ENCODE measurements at regions not wholly inside any gene's neighbourhood (a gene's known extent, or its start where the extent isn't known, plus 50 kb on each side); places are given as distances from the start of the nearest gene placed in this dataset.

- DNase-seq: no peak
These were observed 61.5 kb upstream of the ADRA2C start for GRCh38 chr4:3704669-3705068.

DNA sequence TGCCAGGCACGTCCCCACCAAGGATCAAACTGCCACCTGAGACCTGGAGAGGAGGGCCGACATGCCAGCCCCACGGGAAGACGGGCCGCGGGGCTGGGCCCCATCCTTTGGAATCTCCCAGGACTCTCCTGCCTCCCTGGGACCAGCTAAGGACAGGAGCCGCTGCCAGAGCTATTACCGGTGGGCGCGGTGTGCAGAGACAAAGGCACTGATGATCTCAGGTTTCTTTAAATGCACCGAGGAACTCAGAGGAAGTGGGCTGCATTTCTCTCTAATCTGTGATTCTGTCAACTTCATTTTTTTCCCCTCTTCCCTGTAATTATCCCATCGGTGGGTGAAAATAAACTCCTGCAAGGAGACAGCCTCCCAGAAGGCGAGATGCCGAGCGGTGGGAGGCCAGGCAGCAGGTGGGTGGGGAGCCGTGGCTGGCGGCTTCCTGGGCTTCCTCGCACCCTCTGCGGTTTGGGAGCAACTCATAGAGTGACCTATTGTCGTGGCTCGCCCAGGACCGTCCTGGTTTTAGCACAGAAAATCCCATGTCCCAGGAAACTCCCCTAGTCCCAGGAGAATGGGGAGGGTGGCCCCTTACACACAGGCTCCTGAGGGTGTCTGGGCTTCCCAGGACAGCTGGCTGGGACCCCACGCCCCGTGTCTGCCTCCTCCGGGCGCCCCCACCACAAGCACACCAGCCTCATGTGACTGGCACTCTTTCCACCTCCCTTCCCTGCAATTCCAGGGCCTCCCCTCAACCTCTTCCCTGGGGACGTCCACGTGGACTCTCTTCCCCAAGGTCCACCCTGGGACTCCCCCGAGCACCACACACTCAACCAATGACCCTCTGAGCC is 62.3 kb upstream of the ADRA2C start:
- DNase-seq: no peak

GRCh38 chr4:3703343-3703676 is 62.9 kb upstream of the ADRA2C start:
- DNase-seq: no peak

DNA sequence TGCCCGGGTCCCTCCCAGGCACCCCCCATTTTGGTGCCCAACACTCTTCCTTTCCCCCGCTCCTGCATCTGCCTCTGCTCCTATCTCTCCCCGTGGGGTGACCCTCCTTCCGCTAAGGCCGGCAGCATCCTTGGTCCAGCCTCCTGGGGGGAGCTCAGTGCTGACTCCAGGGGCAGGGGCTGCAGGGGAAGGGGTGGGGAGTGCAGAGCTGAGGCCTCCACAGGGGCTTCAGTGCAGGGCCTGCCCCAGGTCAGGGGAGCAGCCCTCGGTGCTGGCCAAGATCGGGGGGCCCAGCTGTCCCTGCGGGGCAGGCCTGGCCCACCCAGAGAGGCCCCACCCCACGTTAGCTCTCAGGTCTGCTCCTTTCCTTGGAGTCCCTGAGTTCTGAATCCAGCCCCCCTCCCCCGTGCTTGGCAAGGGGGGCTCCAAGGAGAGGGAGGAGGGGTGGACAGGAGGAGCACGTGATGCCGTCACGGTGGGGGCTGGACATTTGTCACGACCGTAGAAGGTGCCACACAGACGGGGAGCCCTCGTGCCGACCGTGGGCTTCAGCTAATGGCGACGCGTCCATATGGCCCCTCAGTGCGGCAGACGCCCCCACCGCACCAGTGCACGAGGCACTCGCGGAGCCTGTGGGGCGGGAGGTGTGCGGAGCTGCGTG is 63.5 kb upstream of the ADRA2C start:
- DNase-seq: no peak

DNA sequence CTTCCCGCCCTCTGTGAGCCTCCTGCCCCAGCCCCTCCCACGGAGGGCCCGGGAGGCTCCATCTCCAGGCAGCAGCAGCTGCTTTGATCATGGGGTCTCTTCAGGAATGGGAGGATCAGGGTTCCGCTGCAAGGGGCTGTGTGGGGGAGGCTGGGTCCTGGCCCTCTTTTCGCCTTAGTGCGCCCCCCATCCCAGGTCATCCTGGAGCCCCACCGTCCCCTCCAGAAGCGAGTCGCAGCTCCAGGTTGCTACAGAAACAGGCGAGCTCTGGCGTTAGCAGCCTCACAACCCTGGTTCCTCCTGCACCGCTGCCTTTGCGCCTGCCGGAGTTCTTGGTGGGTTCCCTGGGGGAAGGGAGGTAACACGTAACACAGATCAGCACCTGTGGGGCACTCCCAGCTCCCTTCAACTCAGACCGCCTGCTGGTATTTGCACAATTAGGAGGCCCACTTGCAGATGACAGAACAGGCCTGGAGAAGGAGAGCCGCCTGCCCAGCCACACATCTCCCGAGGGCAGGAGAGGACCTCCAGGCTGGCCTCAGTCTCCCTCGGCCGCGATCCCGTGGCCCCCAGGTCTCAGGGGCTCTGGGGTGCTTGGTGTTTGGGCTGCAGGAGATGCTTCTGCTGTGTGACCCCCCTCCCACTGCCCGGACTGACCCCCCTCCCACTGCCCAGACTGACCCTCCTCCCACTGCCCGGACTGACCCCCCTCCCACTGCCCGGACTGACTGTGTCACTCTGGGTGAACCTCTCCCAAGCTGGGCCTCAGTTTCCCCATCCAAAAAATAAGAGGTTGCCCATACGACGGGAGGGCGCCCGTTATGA is 64.2 kb upstream of the ADRA2C start:
- DNase-seq: no peak

DNA sequence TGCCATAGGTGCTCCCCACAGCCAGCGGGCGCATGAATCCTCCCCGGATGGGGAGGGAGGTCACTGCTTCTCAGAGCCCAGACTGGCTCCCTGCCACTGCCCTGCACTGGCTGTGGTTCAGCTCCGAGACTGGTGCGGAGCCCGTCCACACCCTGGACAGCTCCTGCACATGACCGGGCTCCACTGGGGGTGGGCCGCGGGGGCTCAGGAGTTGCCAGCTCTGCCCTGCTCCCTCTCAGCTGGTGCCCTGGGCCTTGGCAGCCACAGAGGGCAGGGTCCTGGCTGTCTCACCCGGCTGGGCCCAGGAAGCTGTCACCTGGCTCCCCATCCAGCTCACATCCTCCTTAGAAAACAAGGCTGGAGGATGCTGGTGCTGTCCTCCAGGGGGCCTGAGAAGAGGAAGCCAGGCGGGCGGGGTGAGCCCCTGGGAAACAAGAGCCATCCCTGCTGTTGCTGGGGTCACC is 64.9 kb upstream of the ADRA2C start:
- DNase-seq: no peak

- no peak for DNase-seq
These were observed 65.4 kb upstream of the ADRA2C start for GRCh38 chr4:3700736-3701135.

DNA sequence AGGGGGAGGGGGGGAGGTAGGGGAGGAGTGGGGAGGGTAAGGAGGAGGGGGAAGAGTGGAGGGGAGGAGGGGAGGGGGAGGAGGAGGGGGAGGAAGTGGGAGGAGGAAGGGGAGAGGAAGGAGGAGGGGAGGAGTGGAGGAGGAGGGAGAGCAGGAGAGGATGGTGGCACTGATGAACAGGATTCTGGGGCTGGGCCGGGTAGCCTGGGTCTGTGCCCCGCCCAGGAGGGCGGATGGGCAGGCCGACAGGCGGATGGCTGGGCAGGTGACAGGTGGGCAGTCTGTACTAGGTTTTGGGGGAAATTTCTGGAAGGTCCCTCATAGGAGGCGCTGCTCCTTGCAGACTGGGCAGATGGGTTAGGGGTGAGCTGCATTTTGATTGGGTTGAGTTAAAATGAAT is 66.0 kb upstream of the ADRA2C start:
- no peak for DNase-seq

GRCh38 chr4:3699678-3700077 is 66.5 kb upstream of the ADRA2C start:
- no peak for DNase-seq

DNA sequence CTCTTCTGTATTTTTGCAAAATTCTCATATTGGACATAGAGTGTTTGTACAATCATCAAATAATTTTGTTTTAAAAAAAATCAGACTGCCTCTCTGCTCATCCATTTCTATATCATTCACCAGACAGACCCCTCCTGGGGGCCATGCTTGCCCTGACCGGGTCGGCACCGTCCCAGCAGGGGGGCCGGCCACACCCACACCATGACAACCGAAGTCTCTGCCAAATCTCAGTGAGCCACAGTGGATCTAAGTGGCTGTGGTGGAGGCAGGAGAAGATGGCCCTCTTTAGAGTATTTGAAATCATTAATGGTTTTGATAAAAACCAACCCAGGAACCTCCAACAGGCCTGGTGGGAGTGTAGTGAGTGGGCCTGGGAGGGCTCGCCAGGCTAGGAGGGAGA is 66.9 kb upstream of the ADRA2C start:
- DNase-seq: no peak

DNA sequence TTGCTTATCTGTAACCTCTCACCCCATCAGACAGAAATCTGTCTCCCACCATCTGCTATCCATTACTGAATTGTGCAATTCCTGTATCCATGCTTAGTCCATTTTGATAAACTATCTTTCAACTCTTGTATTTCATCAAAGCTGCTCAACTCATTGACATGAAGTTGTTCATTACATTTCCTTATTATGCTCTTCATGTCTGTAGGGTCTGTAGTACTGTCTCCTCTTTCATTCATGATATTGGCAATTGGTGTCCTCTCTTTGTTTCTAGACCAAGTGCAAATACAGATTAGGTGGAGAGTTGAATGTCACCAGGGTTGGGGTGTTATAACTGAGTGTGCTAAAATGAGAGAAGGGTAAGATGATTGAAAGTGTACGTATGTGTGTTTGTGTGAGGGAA is 69.2 kb upstream of the ADRA2C start:
- no peak for DNase-seq

DNA sequence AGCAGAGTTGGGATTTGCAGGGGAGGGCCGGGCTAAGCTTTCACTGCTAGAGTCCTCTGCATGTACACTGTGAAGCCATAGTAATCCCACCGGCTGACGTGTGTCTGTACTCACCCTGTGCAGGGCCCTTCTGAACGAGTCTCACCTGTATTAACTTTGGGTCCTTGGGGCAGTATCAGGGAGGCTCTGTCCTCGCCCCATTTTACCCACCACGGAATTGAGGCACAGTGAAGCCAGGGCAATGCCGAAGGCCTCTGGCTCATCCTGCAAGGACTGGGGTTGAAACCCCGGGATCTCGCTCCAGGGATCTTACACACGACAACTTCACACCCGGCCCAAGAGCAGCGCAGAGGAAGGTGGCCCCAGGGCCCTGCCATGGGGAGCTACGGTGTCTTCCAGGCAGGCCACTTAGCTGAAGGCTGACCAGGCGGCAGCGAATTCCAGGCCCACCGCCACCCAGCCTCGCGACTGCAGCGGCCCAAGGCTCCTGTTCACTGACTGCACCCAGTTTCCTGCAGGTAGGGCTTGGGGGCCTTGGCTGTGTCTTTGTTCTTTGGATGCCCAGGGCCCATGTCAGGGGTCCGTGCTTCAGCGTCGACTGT is 75.5 kb upstream of the ADRA2C start:
- DNase-seq: no peak

DNA sequence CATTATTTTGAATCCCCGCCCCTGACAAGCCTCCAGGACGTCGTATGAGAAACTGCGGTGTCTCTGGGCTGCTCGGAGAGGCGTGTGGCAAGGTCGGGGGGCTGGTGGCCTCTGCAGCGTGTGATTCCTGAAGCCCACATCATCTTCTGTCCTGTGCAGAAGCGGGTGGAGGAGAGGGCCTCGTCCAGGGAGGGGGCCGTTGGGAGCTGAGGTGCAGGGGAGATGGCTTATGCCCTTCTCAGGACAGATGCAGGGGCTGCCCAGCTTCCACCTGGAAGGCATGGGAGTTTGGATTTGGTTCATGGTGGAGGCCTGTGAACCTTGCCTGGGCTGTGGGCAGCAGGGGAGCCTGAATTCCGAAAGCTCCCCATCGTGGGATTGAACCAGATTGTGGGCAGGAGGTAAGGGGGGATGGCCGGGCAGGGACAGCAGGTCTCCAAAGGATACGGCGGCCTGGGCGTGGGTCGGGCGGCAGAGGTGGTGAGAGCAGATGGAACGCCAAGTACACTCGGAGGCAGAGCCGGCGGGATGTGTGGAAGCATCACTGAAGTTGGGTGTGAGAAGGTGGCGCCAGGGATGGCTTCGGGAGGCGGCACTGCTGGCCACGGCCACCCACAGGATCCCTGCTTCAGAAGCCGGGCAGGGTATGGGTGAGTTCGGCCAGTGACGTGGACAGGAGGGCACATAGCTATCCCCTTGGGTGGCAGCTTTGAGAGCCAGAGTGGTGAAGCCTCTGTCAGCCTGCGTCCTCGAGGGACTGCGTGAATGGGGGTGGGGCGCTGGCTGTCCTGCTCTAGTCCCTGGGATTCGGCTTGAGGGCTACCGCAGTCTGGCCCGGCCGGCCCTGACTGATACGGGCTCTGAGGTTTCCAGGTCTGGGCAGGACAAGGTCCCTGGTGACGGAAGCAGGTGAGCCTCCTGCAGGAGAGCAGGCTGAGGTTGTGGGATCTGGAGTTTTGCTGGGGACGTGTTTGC is 76.3 kb upstream of the ADRA2C start:
- DNase-seq: no peak

- no peak for DNase-seq
These were observed 77.2 kb upstream of the ADRA2C start for GRCh38 chr4:3689006-3689405.

DNA sequence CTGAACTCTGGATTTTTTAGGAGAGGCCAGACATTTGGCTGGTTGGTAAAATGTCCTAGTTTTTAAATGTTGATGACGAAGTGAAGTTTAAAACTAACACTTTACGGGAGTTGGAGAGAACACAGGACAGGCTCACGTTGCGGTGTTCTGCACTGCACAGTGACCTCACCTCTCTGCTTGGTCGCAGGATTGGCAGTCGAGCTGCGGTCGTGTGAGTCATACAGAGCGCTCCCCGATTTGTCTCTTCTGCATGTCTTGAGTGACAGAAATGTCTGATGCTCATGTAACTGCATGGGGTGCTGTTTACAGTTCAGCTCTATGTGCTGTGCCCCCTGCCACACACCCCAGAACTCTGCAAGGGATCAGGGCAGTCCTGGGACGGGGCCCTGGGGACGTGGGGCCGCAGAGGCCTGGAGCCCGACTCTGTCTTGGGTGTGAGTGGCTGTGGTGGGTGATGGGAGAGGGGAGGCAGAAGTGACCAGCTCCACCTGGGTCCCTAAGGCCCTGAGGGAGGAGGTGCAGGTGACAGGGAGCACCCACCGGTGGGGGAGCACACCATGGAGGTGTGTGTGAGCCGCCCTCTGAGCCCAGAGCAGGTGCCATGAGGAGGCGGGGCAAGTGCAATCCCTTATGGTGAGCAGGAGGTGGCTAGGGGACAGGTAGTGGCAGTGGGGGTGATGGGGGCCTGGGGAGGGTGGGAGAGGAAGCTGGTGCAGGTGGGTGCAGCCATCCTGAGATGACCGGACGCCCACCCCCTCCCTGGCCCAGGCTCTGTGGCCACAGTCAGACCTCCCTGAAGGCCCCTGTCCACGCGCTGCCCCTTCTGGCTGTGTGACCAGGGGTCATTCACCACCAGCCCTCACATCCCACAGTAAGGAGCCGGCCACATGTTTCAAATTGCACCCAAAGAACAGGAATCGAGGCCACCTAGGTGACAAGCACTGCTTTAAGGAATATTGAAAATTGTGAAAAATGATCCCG is 77.9 kb upstream of the ADRA2C start:
- no peak for DNase-seq

- no peak for DNase-seq
These were observed 78.6 kb upstream of the ADRA2C start for GRCh38 chr4:3687538-3687937.

GRCh38 chr4:3686753-3687152 is 79.4 kb upstream of the ADRA2C start:
- DNase-seq: no peak

- no peak for DNase-seq
These were observed 81.0 kb upstream of the ADRA2C start for GRCh38 chr4:3685081-3685645.

GRCh38 chr4:3684546-3684945 is 81.6 kb upstream of the ADRA2C start:
- no peak for DNase-seq

DNA sequence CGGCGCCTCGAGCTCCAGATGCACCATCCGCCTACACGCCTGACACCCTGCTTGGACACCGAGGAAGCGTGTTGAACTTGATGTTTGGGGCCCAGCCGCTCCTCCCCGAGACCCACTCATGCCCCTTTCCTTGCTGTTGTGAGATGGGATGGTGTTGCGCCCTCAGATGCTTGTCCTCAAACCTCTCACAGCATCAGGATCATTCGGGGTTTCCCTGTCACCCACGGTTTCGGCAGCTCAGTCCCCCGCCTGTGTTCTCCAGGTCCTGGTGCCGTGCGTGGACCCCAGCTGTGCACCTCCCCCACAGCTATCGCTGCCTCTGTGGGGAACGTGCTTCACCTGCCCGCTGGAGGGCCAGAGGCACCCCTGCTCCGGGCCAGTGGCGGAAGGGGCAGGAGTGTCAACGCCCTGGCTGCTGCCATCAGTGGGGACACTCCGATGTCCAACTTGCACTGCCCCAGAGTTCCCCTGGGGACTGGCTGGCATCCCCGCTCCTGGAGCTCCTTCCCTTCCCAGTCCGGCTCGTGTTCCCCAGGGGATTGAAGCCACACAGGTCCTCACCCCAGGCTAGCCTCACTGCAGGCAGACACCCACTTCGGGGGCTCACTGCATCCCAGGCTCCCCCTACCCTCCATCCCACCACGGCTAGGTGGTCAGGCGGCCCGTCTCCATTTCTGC is 82.3 kb upstream of the ADRA2C start:
- DNase-seq: no peak
